ENCODE measurements at regions not wholly inside any gene's neighbourhood (a gene's known extent, or its start where the extent isn't known, plus 50 kb on each side); places are given as distances from the start of the nearest gene placed in this dataset.
A peak's percentile ranks its signal among the peaks of the same experiment; 100 is the strongest.

- peak; percentile 27 for DNase-seq
These were observed 356.9 kb downstream of the RAB28 start for GRCh38 chr4:13126976-13127910.

GRCh38 chr4:13118633-13119032, 365.5 kb downstream of the RAB28 start:
- DNase-seq = no peak

GRCh38 chr4:13117185-13117584, 367.0 kb downstream of the RAB28 start:
- no peak for DNase-seq

- no peak for DNase-seq
These were observed 372.1 kb downstream of the RAB28 start for GRCh38 chr4:13112030-13112429.

- no peak for DNase-seq
These were observed 374.6 kb downstream of the RAB28 start for GRCh38 chr4:13109536-13109935.

GRCh38 chr4:13108096-13108495, 376.0 kb downstream of the RAB28 start:
- DNase-seq = no peak

- DNase-seq = no peak
These were observed 380.6 kb downstream of the RAB28 start for GRCh38 chr4:13103382-13104015.

- no peak for DNase-seq
These were observed 381.9 kb downstream of the RAB28 start for GRCh38 chr4:13102092-13102742.

GRCh38 chr4:13097971-13098370, 386.2 kb downstream of the RAB28 start:
- no peak for DNase-seq

GRCh38 chr4:13095722-13096121, 388.4 kb downstream of the RAB28 start:
- no peak for DNase-seq

GRCh38 chr4:13093170-13093569, 391.0 kb downstream of the RAB28 start:
- no peak for DNase-seq

- no peak for DNase-seq
These were observed 391.4 kb downstream of the RAB28 start for GRCh38 chr4:13092702-13093101.

GRCh38 chr4:13089659-13089998, 394.5 kb downstream of the RAB28 start:
- DNase-seq = no peak

GRCh38 chr4:13088726-13089658, 395.1 kb downstream of the RAB28 start:
- DNase-seq = no peak

- no peak for DNase-seq
These were observed 397.1 kb downstream of the RAB28 start for GRCh38 chr4:13087041-13087440.

GRCh38 chr4:13084210-13084609, 399.9 kb downstream of the RAB28 start:
- DNase-seq = no peak

GRCh38 chr4:13081830-13082229, 402.3 kb downstream of the RAB28 start:
- no peak for DNase-seq

- DNase-seq = no peak
These were observed 417.1 kb downstream of the RAB28 start for GRCh38 chr4:13067077-13067476.

GRCh38 chr4:13059019-13059418, 425.1 kb downstream of the RAB28 start:
- DNase-seq = peak; percentile 27

- DNase-seq = no peak
These were observed 427.4 kb downstream of the RAB28 start for GRCh38 chr4:13056630-13057189.

- no peak for DNase-seq
These were observed 429.6 kb downstream of the RAB28 start for GRCh38 chr4:13054420-13054970.

- no peak for DNase-seq
These were observed 436.5 kb downstream of the RAB28 start for GRCh38 chr4:13047591-13047990.

All from OCI-M1 (cell line).